ENCODE measurements at regions not wholly inside any gene's neighbourhood (a gene's known extent, or its start where the extent isn't known, plus 50 kb on each side); places are given as distances from the start of the nearest gene placed in this dataset.

DNA sequence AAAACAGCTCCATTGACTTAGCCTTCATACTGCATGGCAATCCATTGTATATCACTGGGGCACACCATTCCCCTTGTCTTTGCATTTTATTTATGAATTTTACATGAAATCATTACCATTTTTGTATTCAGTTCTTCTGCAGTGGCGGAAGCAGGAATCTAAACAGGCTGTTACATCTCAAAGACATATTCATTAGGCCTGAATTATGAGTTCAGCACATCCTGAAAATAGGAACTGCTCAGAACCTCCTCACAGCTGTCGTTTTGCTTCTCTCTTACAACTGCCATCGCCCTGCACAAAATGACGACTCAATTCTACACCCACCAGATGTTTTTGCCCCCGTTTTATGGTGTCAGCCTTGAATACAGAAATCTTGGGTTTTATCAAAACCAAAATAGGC is 474.4 kb upstream of the MAGEB18 start:
- no peak overlapping the region for H3K56ac ChIP-seq (replicated peaks; ENCODE audit: insufficient read length, low read depth, low read length)
- H3K4ac ChIP-seq (replicated peaks; ENCODE audit: insufficient read length, low read depth, low read length), result no peak overlapping the region
- H2BK12ac ChIP-seq (ENCODE audit: low read depth, low read length), result no peak overlapping the region
- no peak overlapping the region for H3K9ac ChIP-seq (replicated peaks in 1 of 4; ENCODE audit: extremely low read depth in 1 of 4, low read depth in 3 of 4, low read length in 3 of 4)
- H3K79me2 ChIP-seq (ENCODE audit: control insufficient read depth in 1 of 2, insufficient read depth in 2 of 2, low read length in 2 of 2), result no peaks in the 10 kb centered on the region
- H4K5ac ChIP-seq (ENCODE audit: insufficient read length, low read depth, low read length), result no peak overlapping the region
- no peaks in the 10 kb centered on the region for H4K20me1 ChIP-seq (replicated peaks in 1 of 2; ENCODE audit: control insufficient read depth in 1 of 2, insufficient read depth in 2 of 2, low read length in 2 of 2)
- H3K4me1 ChIP-seq (replicated peaks in 1 of 4; ENCODE audit: control insufficient read depth in 3 of 4, insufficient read depth in 4 of 4, low read length in 3 of 4), result no peaks in the 10 kb centered on the region
- WGBS, 2 experiments (ENCODE audit: extremely low coverage in 1 of 2, insufficient coverage in 1 of 2, insufficient read length in 1 of 2, insufficient replicate concordance in 2 of 2, low coverage in 1 of 2, low lambda C conversion rate in 2 of 2, missing lambda C conversion rate in 1 of 2), result 91% methylated on average over 5 of the region's 5 CpGs; no CpG with 5 or more reads in 1 of the 2 experiments
- no peaks in the 10 kb centered on the region for H3K23me2 ChIP-seq (ENCODE audit: low read depth, low read length)
- no peak overlapping the region for H2AFZ ChIP-seq (ENCODE audit: low read length)
- no peak overlapping the region for H2BK15ac ChIP-seq (ENCODE audit: low read length)
- H2BK120ac ChIP-seq (replicated peaks; ENCODE audit: low read depth, low read length), result no peak overlapping the region
- H3K23ac ChIP-seq (ENCODE audit: insufficient read length), result no peak overlapping the region
- no peaks in the 10 kb centered on the region for H3K79me1 ChIP-seq (ENCODE audit: low read depth, low read length)
- no peak overlapping the region for H3K18ac ChIP-seq (ENCODE audit: extremely low read depth, low read length)
- H3K14ac ChIP-seq (ENCODE audit: insufficient read length), result no peak overlapping the region
- no peak overlapping the region for H2BK5ac ChIP-seq (ENCODE audit: low read depth, low read length)
- H3K9me3 ChIP-seq (ENCODE audit: insufficient read depth in 2 of 2, low read depth in 1 of 2, low read length in 1 of 2), result no peaks in the 10 kb centered on the region
- H3K36me3 ChIP-seq (ENCODE audit: control insufficient read depth in 2 of 4, insufficient read depth in 4 of 4, low read length in 3 of 4), result no peaks in the 10 kb centered on the region
- no peak for TF ChIP-seq RNF2 (IDR thresholded peaks at IDR 0.05; ENCODE audit: borderline replicate concordance, low read depth, low read length, missing control alignments, poor library complexity, severe bottlenecking)
- TF ChIP-seq YY1 (IDR thresholded peaks at IDR 0.05; ENCODE audit: low read depth, low read length), result no peak
- TF ChIP-seq CBX8 (IDR thresholded peaks at IDR 0.05; ENCODE audit: borderline replicate concordance, low read depth, low read length), result no peak
- TF ChIP-seq SRF (IDR thresholded peaks at IDR 0.05; ENCODE audit: low read depth, low read length), result no peak
- TF ChIP-seq POU5F1 (IDR thresholded peaks at IDR 0.05; ENCODE audit: low read depth, low read length), result no peak
- no peak for TF ChIP-seq FOSL1 (IDR thresholded peaks at IDR 0.05; ENCODE audit: insufficient read depth, low read depth, low read length)
- TF ChIP-seq SP2 (IDR thresholded peaks at IDR 0.05; ENCODE audit: low read length), result no peak
- TF ChIP-seq CREB1 (IDR thresholded peaks at IDR 0.05), result no peak
- no peak for TF ChIP-seq JUN (IDR thresholded peaks at IDR 0.05; ENCODE audit: low read depth, low read length)
- TF ChIP-seq SIN3A (conservative IDR thresholded peaks at IDR 0.05 in 1 of 2, IDR thresholded peaks at IDR 0.05 in 1 of 2; ENCODE audit: low read depth in 1 of 2, low read length in 2 of 2), result no peak
- H3K4me2 ChIP-seq (ENCODE audit: insufficient read depth in 1 of 2, low read depth in 2 of 2, low read length in 2 of 2), result no peak overlapping the region
- H2BK20ac ChIP-seq (ENCODE audit: low read length), result no peak overlapping the region
- no peak overlapping the region for H2AK5ac ChIP-seq (ENCODE audit: low read depth, low read length)
- POLR2A ChIA-PET (ENCODE audit: partially characterized antibody), result no interaction called here
- DNase-seq (ENCODE audit: low read depth in 1 of 2, low spot score in 2 of 2), result no peak
- H3K27me3 ChIP-seq (replicated peaks in 1 of 4; ENCODE audit: control insufficient read depth in 3 of 4, extremely low read depth in 1 of 4, insufficient read depth in 3 of 4, low read length in 3 of 4), result no peaks in the 10 kb centered on the region
- no peak overlapping the region for H3K4me3 ChIP-seq (ENCODE audit: extremely low read depth in 1 of 4, insufficient read depth in 2 of 4, low read depth in 3 of 4, low read length in 4 of 4)
- no peak overlapping the region for H4K8ac ChIP-seq (ENCODE audit: extremely low read depth, insufficient read depth, low read length)
- FAIRE-seq, result no peak
- CTCF ChIA-PET (ENCODE audit: partially characterized antibody), result no interaction called here
- H4K91ac ChIP-seq (replicated peaks; ENCODE audit: insufficient read length, low read length), result no peak overlapping the region
- H3K27ac ChIP-seq (ENCODE audit: low read depth, low read length), result no peak overlapping the region
